ENCODE measurements at regions not wholly inside any gene's neighbourhood (a gene's known extent, or its start where the extent isn't known, plus 50 kb on each side); places are given as distances from the start of the nearest gene placed in this dataset.
"Not testable (repeated sequence)": the region's sequence is repeated elsewhere in the genome, so short reads cannot be mapped to it uniquely, and the experiment has no call there.

- H3K9me3 ChIP-seq = no peaks in the 10 kb centered on the region
- H3K4me3 ChIP-seq (ENCODE audit: low read depth, low read length) = no peak overlapping the region
- H3K36me3 ChIP-seq = no peaks in the 10 kb centered on the region
- no peaks in the 10 kb centered on the region for H3K27me3 ChIP-seq
- peaks cover 33% of the 10 kb centered on the region for H3K4me1 ChIP-seq
- TF ChIP-seq CTCF (IDR thresholded peaks at IDR 0.05; ENCODE audit: low read depth, low read length) = no peak
- DNase-seq = no peak
These were observed 56.2 kb upstream of the ABLIM1 start for GRCh38 chr10:114714281-114714741.

GRCh38 chr10:114715171-114715670, 57.1 kb upstream of the ABLIM1 start:
- H3K36me3 ChIP-seq = no peaks in the 10 kb centered on the region
- H3K4me3 ChIP-seq (ENCODE audit: low read depth, low read length) = no peak overlapping the region
- no peaks in the 10 kb centered on the region for H3K27me3 ChIP-seq
- DNase-seq = no peak
- peaks cover 33% of the 10 kb centered on the region for H3K4me1 ChIP-seq
- no peak for TF ChIP-seq CTCF (IDR thresholded peaks at IDR 0.05; ENCODE audit: low read depth, low read length)
- H3K9me3 ChIP-seq = no peaks in the 10 kb centered on the region

GRCh38 chr10:114716811-114717404, 58.8 kb upstream of the ABLIM1 start:
- H3K4me3 ChIP-seq (ENCODE audit: low read depth, low read length) = no peak overlapping the region
- no peaks in the 10 kb centered on the region for H3K27me3 ChIP-seq
- H3K9me3 ChIP-seq = no peaks in the 10 kb centered on the region
- TF ChIP-seq CTCF (IDR thresholded peaks at IDR 0.05; ENCODE audit: low read depth, low read length) = no peak
- DNase-seq = no peak
- H3K36me3 ChIP-seq = no peaks in the 10 kb centered on the region
- H3K4me1 ChIP-seq = peaks cover 23% of the 10 kb centered on the region

- H3K4me1 ChIP-seq = peaks cover 23% of the 10 kb centered on the region
- not testable (repeated sequence) for H3K4me3 ChIP-seq (ENCODE audit: low read depth, low read length); H3K27me3 ChIP-seq; H3K36me3 ChIP-seq; H3K9me3 ChIP-seq; DNase-seq
These were observed 59.8 kb upstream of the ABLIM1 start for GRCh38 chr10:114717881-114718280.

- H3K27me3 ChIP-seq = no peaks in the 10 kb centered on the region
- H3K4me1 ChIP-seq = peaks cover 22% of the 10 kb centered on the region
- H3K4me3 ChIP-seq (ENCODE audit: low read depth, low read length) = no peak overlapping the region
- no peak for TF ChIP-seq CTCF (IDR thresholded peaks at IDR 0.05; ENCODE audit: low read depth, low read length)
- H3K36me3 ChIP-seq = no peaks in the 10 kb centered on the region
- H3K9me3 ChIP-seq = no peaks in the 10 kb centered on the region
- DNase-seq = no peak
These were observed 60.3 kb upstream of the ABLIM1 start for GRCh38 chr10:114718374-114718773.

GRCh38 chr10:114719311-114719710, 61.2 kb upstream of the ABLIM1 start:
- no peak for DNase-seq
- no peaks in the 10 kb centered on the region for H3K36me3 ChIP-seq
- no peaks in the 10 kb centered on the region for H3K9me3 ChIP-seq
- H3K27me3 ChIP-seq = no peaks in the 10 kb centered on the region
- no peak for TF ChIP-seq CTCF (IDR thresholded peaks at IDR 0.05; ENCODE audit: low read depth, low read length)
- peaks cover 20% of the 10 kb centered on the region for H3K4me1 ChIP-seq
- no peak overlapping the region for H3K4me3 ChIP-seq (ENCODE audit: low read depth, low read length)

GRCh38 chr10:114720023-114720422, 61.9 kb upstream of the ABLIM1 start:
- not testable (repeated sequence) for H3K4me3 ChIP-seq (ENCODE audit: low read depth, low read length); H3K36me3 ChIP-seq; H3K9me3 ChIP-seq; H3K27me3 ChIP-seq; DNase-seq
- H3K4me1 ChIP-seq = peaks cover 24% of the 10 kb centered on the region
